HAP-1 (cell line): ENCODE measurements at regions not wholly inside any gene's neighbourhood (a gene's known extent, or its start where the extent isn't known, plus 50 kb on each side); places are given as distances from the start of the nearest gene placed in this dataset.

ENCODE experiments used
- DNase-seq, 2 experiments: peaks; one replicate each; pipeline ENCODE4 v3.0.0-alpha.2; 2016 to 2020; ENCODE audit warnings: low spot score in 2 of 2
- H3K27me3 ChIP-seq: fragments of 250-450 bp; sonication (Bioruptor Pico); 2 replicates; pipeline ENCODE4 v1.5.1; 2020; ENCODE audit warnings: low read depth, mild to moderate bottlenecking, moderate library complexity
- H3K36me3 ChIP-seq: fragments of 250-450 bp; sonication (Bioruptor Pico); replicated peaks from 2 replicates; pipeline ENCODE4 v1.5.1; 2020; ENCODE audit warnings: mild to moderate bottlenecking
- H3K4me1 ChIP-seq: fragments of 250-450 bp; sonication (Bioruptor Pico); 2 replicates; pipeline ENCODE4 v1.5.1; 2020; ENCODE audit warnings: mild to moderate bottlenecking
- H3K4me3 ChIP-seq: fragments of 250-450 bp; sonication (Bioruptor Pico); 2 replicates; pipeline ENCODE4 v1.5.1; 2020; ENCODE audit warnings: mild to moderate bottlenecking, moderate library complexity
- H3K9me3 ChIP-seq: fragments of 250-450 bp; sonication (Bioruptor Pico); 2 replicates; pipeline ENCODE4 v1.5.1; 2020; ENCODE audit warnings: mild to moderate bottlenecking, moderate library complexity
- in situ Hi-C: fragments of 300-500 bp; cut with MboI; formaldehyde crosslinking; loops from 3 replicates; pipeline ENCODE4 v1.14.3; 2020; ENCODE audit warnings: low sequenced_read_pairs, inconsistent platforms, mixed read lengths

DNA sequence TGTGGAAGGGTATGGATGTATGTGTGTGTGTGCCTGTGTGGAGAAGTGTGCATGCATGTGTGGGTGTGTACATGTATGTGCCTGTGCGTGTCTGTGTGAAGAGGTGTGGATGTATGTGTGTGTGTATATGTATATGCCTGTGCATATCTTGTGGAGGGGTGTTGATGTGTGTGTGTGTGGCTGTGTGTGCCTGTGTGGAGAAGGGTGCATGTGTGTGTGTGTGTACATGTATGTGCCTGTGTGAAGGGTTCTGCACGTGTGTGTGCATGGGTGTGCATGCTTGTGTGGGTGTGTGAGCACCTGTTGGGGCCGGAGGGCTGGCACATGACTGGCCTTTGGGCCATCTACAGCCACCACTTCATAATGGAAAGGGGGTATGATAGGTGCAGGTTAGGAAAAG, 291.4 kb downstream of the IRX2 start:
- H3K27me3 ChIP-seq, result no peaks in the 10 kb centered on the region
- no peak for DNase-seq
- no peak overlapping the region for H3K4me3 ChIP-seq
- H3K4me1 ChIP-seq, result no peaks in the 10 kb centered on the region
- in situ Hi-C loops, result no loop called here
- no peaks in the 10 kb centered on the region for H3K9me3 ChIP-seq
- H3K36me3 ChIP-seq, result no peaks in the 10 kb centered on the region

DNA sequence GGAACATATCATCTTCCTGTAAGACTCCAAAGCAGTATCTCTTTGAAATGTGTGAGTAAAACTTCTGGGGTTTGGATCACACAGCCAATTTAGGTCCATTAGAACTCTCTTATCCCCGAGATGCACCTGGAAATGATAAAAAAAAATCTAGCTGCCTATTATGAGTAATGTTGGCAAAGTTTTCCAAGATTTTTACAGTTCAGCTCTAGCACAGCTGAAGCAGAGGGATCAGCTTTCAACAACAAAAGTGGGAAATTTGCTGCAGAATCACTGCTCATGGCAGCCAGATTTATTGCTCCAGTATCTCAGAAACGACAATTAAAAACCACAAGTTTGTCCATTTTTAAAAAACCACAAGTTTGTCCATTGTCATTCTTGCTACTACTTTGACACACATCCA, 292.2 kb downstream of the IRX2 start:
- Histone ChIP-seq H3K9me3 (no peaks in the 10 kb centered on the region), H3K36me3 (no peaks in the 10 kb centered on the region), H3K27me3 (no peaks in the 10 kb centered on the region), H3K4me3 (no peak overlapping the region), H3K4me1 (no peaks in the 10 kb centered on the region)
- DNase-seq, result no peak
- in situ Hi-C loops, result no loop called here

DNA sequence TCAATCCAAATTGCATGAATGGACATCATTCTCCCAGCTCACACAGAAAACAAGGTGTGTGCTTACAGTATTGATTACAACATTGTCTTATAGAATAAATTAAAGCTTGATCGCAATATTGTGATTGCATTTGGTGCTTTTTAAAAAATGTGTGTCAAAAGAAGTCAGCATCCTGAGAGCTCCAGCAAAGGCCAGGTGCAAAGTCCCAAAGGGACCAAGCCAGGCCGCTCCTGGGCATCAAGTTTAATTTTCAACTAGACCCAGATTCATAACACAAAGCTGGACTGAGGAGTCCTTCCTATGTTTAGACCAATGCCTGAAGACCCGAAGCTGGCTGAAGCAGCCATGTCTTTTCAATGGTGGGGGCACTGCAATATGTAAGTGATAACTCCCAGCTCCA, 295.6 kb downstream of the IRX2 start:
- Histone ChIP-seq H3K9me3 (no peaks in the 10 kb centered on the region), H3K4me3 (no peak overlapping the region), H3K27me3 (no peaks in the 10 kb centered on the region), H3K36me3 (no peaks in the 10 kb centered on the region), H3K4me1 (no peaks in the 10 kb centered on the region)
- no peak for DNase-seq
- in situ Hi-C loops, result no loop called here

DNA sequence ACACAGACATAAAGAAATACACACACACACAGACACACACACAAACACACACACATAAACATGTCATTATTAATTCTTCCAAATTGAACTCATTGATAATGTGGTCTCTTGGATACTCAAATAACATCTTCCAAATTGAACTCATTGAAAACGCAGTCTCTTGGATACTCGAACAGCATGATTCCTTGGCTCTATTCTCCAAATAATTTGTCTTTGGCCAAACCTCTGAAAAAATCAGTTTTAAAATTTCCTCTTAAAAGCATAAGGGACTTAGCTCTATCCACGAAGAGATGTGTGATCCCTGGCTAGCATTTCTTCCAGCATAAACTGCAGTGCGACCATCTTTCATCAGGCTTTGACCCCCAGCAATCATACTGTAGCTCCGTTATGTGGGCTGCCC, 296.6 kb downstream of the IRX2 start:
- Histone ChIP-seq H3K27me3 (no peaks in the 10 kb centered on the region), H3K4me3 (no peak overlapping the region), H3K36me3 (no peaks in the 10 kb centered on the region), H3K9me3 (no peaks in the 10 kb centered on the region), H3K4me1 (no peaks in the 10 kb centered on the region)
- DNase-seq, result no peak
- in situ Hi-C loops, result no loop called here

DNA sequence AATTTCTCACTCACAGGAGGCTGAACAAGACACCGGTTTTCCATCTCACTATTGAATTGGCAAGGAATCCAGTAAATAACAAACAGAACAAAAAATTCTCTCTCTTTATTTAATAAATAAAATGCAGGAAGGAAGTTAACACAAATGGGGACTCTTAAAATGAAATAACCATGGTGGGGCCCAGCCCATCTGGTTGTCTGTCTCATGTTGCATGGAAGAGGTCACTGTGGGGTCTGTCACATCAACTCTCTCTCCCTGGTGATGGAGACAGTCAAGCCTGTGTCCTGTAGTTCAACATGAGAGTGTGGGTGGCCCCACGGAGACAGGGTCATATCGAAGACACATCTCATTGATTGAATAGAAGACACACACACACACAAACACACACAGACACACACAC, 297.7 kb downstream of the IRX2 start:
- H3K9me3 ChIP-seq, result no peaks in the 10 kb centered on the region
- in situ Hi-C loops, result no loop called here
- H3K36me3 ChIP-seq, result no peaks in the 10 kb centered on the region
- no peaks in the 10 kb centered on the region for H3K4me1 ChIP-seq
- no peak for DNase-seq
- no peaks in the 10 kb centered on the region for H3K27me3 ChIP-seq
- no peak overlapping the region for H3K4me3 ChIP-seq

DNA sequence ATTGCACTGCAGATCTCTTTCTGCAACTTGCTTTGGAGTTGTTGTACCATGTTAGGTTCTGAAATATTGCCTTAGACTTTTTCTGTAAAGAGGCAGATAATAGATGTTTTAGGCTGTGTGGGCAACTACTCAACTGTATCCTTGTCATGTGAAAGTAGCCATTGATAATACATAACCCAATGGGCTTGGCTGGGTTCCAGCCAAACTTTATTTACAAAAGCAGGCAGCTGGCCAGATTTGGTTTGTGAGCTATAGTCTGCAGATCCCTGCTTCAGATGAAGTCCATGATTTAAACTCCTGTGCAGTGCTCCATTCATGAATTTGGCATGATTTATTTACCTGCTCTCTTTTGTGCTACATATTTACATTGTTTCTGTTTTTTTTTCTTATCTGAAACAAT, 300.4 kb downstream of the IRX2 start:
- no peak for DNase-seq
- in situ Hi-C loops, result no loop called here

DNA sequence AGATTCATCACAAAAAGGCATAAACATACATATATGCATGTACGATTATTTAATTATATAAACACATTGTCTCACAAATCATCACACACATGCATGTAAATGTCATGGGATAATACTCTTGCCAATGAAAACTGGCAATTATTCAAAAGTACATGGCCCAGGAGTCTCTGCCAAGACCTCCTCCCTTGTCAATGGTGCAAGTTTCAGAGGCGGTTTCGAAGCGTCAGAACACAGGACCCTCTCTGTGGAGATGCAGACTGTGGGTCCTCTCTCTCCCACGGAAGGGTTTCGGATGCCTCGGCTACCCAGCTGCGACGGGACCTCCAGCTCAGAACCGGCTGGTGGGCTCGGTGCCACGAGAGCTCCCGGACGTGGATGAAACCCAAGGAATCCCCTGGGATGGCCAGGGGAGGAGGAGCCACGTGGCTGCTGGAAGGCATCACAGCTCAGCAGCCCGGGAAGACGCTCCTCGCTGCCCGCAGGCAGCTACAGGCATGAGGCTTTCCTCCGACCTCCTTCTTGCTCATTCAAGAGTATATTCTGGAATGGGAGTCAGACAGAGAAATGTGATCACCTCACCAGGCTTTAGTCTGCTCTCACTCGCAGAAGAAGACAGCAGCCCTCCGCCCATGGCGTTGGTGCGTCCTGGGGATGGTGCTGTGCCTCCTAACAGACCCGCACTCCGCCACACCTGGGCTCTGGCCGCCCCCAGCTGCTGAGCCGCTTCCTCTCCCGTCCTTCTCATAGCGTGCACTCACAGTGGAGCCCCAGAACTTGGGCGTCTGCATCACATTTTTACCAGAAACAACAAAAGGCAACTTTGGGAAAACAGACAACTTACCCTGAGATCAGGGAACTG, 308.8 kb downstream of the IRX2 start:
- Histone ChIP-seq H3K4me3 (no peak overlapping the region), H3K4me1 (no peaks in the 10 kb centered on the region), H3K27me3 (no peaks in the 10 kb centered on the region), H3K36me3 (no peaks in the 10 kb centered on the region), H3K9me3 (no peaks in the 10 kb centered on the region)
- in situ Hi-C loops, result no loop called here
- no peak for DNase-seq

More for the DNA sequence above, 300.4 kb downstream of the IRX2 start:
- no peaks in the 10 kb centered on the region for H3K4me1 ChIP-seq
- H3K36me3 ChIP-seq, result no peaks in the 10 kb centered on the region
- no peak overlapping the region for H3K4me3 ChIP-seq
- no peaks in the 10 kb centered on the region for H3K27me3 ChIP-seq
- H3K9me3 ChIP-seq, result no peaks in the 10 kb centered on the region

DNA sequence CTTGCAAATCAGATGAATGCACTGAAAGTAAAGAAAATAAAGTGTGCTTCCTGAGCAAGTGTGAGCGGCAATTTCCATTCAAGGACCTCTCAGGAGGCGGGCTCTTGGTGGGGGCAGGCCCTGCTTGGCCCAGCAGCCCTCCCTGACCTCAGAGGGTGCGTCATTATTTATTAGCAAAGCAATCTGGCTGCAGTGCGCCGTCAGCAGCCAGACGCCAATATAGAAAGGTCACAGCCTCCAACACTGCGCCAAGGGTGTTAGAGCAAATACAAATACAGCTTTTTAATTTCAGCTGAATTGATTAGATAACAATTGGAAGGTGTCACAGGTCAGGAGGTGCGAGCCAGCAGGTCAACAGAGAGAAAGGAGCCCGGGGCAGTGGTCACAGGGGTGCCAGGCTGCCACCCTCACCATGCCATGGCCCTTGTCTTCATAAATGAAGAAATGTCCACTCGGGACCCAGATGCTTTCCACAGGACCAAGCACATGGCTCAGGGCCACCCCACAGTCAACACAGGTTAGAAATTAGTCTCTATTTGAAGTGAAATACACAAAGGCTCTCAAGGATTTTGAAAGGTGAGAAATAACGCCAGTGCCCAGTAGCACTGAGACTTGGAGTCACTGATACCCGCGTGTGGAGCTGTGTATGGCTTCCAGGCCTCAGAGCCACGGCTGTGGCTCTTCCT, 309.8 kb downstream of the IRX2 start:
- no peaks in the 10 kb centered on the region for H3K4me1 ChIP-seq
- H3K4me3 ChIP-seq, result no peak overlapping the region
- H3K27me3 ChIP-seq, result no peaks in the 10 kb centered on the region
- H3K9me3 ChIP-seq, result no peaks in the 10 kb centered on the region
- no peak for DNase-seq
- in situ Hi-C loops, result no loop called here
- no peaks in the 10 kb centered on the region for H3K36me3 ChIP-seq

DNA sequence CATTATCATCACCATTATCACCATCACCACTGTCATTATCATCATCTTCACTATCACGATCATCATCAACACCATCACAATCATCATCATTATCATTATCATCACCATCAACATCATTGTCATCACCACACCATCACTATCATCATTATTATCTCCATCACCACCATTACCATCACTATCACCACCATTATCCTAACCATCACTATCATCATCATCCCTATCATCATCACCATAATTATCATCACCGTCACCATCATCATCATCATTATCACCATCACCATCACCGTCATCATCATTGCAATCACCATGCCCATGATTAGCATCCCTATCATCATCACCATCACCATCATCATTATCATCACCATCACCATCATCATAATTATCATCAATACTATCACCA, 311.9 kb downstream of the IRX2 start:
- DNase-seq, result no peak
- Histone ChIP-seq H3K4me1 (no peaks in the 10 kb centered on the region), H3K4me3 (no peak overlapping the region), H3K27me3 (no peaks in the 10 kb centered on the region), H3K9me3 (no peaks in the 10 kb centered on the region), H3K36me3 (no peaks in the 10 kb centered on the region)
- in situ Hi-C loops, result no loop called here

DNA sequence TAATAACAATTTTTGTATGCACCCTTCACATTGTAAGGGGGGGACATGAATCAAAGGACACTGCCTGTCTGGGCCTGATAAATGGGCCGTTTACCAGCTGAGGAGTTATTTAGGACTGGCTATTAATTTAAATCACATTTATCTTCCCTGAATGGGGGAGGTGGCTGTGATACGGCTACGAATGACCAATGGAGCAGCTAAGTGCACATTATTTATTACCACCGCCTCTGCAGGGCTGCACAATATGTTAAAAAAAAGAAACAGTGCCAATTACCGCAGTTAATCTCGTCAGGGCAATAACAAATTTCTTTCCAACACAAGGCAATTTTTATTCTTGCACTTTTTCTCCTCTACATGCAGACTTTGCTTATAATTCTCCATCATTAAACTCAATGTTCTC, 318.4 kb downstream of the IRX2 start:
- in situ Hi-C loops, result no loop called here
- no peak for DNase-seq
- no peaks in the 10 kb centered on the region for H3K9me3 ChIP-seq
- no peak overlapping the region for H3K4me3 ChIP-seq
- no peaks in the 10 kb centered on the region for H3K4me1 ChIP-seq
- no peaks in the 10 kb centered on the region for H3K36me3 ChIP-seq
- no peaks in the 10 kb centered on the region for H3K27me3 ChIP-seq

DNA sequence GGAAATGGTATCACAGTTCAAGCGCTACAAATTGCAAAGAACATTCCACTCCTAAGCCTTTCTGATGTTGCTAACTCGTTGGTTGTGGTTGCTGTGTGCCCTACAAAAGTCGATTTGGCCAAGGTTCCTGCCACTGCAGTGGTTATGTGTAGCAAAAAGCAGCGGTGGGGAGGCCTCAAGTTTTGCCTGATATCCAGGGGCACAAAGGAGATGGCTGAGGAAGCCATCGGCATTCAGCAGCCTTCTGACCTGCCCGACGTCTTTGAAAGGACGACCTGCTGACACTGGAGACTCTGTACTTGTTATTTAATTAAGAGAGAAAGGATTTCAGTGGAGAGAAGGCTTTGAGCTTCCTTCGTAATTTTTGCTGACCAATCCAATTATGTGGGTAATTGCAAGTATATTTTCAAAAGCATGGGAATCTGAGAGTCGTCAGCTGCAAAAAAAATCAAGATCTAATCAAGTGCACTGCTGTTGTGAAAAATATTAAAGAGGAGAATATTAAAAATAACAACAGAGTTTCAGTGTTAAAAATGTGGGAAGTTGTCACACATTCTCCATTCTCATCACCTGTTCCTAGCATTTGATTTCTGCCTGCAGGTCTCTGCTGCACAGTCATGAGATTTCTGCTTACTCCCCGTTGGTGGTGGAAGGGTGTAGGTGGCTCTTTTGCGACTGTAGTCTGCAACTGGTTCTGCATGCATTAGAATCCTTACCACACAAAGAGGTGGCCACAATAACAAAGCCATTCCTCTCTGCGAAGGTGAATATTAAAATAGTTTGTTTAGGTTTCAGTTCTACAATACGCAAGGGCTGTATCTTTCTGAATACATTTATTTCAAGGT, 319.2 kb downstream of the IRX2 start:
- in situ Hi-C loops, result no loop called here
- DNase-seq, result no peak
- Histone ChIP-seq H3K9me3 (no peaks in the 10 kb centered on the region), H3K4me3 (no peak overlapping the region), H3K27me3 (no peaks in the 10 kb centered on the region), H3K36me3 (no peaks in the 10 kb centered on the region), H3K4me1 (no peaks in the 10 kb centered on the region)

DNA sequence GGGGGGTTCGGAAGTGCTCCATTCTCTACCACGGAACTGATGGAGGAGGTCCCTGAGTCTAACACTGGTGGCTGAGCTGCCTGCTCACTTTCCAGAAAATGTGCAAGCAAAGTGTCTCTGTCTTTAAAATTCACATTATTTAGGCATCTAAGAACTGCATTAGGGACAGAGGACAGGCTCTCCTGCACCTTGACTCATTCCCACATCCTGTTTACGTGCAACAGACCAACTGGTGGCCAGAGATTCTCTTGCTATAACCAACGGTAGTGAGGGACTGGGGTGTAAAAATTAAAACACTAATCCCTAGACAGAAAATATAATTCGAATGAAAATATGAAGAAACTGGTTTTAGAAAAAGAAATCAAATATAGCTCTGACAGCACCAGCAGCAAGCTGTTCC, 320.9 kb downstream of the IRX2 start:
- H3K36me3 ChIP-seq, result no peaks in the 10 kb centered on the region
- no peaks in the 10 kb centered on the region for H3K27me3 ChIP-seq
- no peaks in the 10 kb centered on the region for H3K4me1 ChIP-seq
- no peak overlapping the region for H3K4me3 ChIP-seq
- DNase-seq, result no peak
- in situ Hi-C loops, result no loop called here
- H3K9me3 ChIP-seq, result no peaks in the 10 kb centered on the region

DNA sequence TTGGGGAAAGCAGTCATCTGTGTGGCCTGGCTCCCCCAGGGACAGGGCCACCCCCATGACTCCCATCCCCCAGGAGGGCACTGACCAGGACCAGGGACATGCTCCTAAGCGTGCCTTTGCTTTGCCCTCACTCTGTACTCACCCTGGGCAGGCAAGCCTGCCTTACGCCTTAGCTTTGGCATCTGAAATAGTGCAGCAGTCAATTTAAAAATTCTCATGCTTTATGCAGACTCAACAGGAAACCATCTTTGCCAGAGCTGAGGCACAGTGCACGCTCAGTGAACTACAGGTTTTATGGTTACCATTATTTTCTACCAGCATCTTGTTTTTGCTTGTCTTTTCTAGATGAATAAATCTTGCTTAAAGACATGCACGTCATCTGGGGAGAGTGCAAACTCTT, 323.5 kb downstream of the IRX2 start:
- DNase-seq, result no peak
- H3K36me3 ChIP-seq, result no peaks in the 10 kb centered on the region
- H3K9me3 ChIP-seq, result no peaks in the 10 kb centered on the region
- no peaks in the 10 kb centered on the region for H3K27me3 ChIP-seq
- no peaks in the 10 kb centered on the region for H3K4me1 ChIP-seq
- H3K4me3 ChIP-seq, result no peak overlapping the region
- in situ Hi-C loops, result no loop called here

DNA sequence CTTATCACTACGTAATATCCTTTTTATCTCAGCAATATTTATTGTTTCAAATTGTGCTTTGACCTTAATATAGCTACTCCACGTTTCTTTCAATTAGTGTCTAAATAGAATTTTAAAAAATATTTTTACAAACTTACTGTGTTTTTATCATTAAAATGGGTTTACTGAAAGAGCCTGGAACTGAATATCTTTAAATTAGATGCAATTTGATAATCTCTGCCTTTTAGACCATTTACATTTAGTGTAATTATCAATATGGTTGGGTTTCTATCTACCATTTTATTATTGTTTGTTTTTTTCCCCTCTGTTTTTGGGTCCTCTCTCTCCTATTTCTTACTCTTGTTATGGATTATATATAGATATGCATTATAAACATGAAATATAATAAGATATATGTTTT, 327.8 kb downstream of the IRX2 start:
- no peak for DNase-seq
- no peaks in the 10 kb centered on the region for H3K9me3 ChIP-seq
- no peaks in the 10 kb centered on the region for H3K27me3 ChIP-seq
- in situ Hi-C loops, result no loop called here
- no peaks in the 10 kb centered on the region for H3K36me3 ChIP-seq
- no peak overlapping the region for H3K4me3 ChIP-seq
- no peaks in the 10 kb centered on the region for H3K4me1 ChIP-seq
